Activated CD4-positive, alpha-beta T cell treated with anti-CD3 and anti-CD28 coated beads for 36 hours (primary cell): ENCODE measurements at regions not wholly inside any gene's neighbourhood (a gene's known extent, or its start where the extent isn't known, plus 50 kb on each side); places are given as distances from the start of the nearest gene placed in this dataset.

Experiments used
- ATAC-seq: fragments of 200-7000 bp; cut with Tn5 transposase; one replicate; pipeline ENCODE4 v1.10.0; 2021; ENCODE audit warnings: mild to moderate bottlenecking, moderate library complexity
- CTCF ChIA-PET: fragments of 350-600 bp; sonication (Branson Sonifier 250); formaldehyde crosslinking; loops from one replicate; lab custom pipeline; 2021; ENCODE audit warnings: antibody characterized with exemption; lab: Charles Lee
- POLR2A ChIA-PET: fragments of 350-600 bp; sonication (Branson Sonifier 250); formaldehyde crosslinking; loops from one replicate; lab custom pipeline; 2021; ENCODE audit warnings: antibody characterized with exemption, inconsistent platforms; lab: Charles Lee
- DNase-seq: peaks from one replicate; pipeline ENCODE4 v3.0.0-alpha.2; 2020
- H3K27ac Mint-ChIP-seq: one replicate; pipeline ENCODE4 v1.8.0; 2021; ENCODE audit warnings: mixed read lengths
- H3K27me3 Mint-ChIP-seq: one replicate; pipeline ENCODE4 v1.8.0; 2021; ENCODE audit warnings: mixed read lengths
- H3K36me3 Mint-ChIP-seq: one replicate; pipeline ENCODE4 v1.8.0; 2021; ENCODE audit warnings: low read depth, mixed read lengths
- H3K4me1 Mint-ChIP-seq: one replicate; pipeline ENCODE4 v1.8.0; 2021; ENCODE audit warnings: mixed read lengths
- H3K4me3 Mint-ChIP-seq: one replicate; pipeline ENCODE4 v1.8.0; 2021; ENCODE audit warnings: mild to moderate bottlenecking, moderate library complexity, mixed read lengths
- H3K9me3 Mint-ChIP-seq: one replicate; pipeline ENCODE4 v1.8.0; 2021; ENCODE audit warnings: low read depth, mixed read lengths
- intact Hi-C, 2 experiments: fragments of 100-400 bp; cut with DNase I in 1 of 2; cut with micrococcal nuclease in 1 of 2; formaldehyde crosslinking; loops; one replicate each; pipeline versions ENCODE4 v1.14.2 to v1.15.1; 2022 to 2024; cut with DNase I, micrococcal nuclease

GRCh38 chr3:150225986-150226385, 182.1 kb upstream of the TSC22D2 start:
- Mint-ChIP-seq H3K36me3 (no peaks in the 10 kb centered on the region), H3K27me3 (peaks cover 24% of the 10 kb centered on the region), H3K4me1 (peaks cover 2% of the 10 kb centered on the region), H3K27ac (no peak overlapping the region), H3K4me3 (no peak overlapping the region), H3K9me3 (no peaks in the 10 kb centered on the region)
- ATAC-seq (no peak), DNase-seq (no peak)
- POLR2A ChIA-PET: no interaction called here
- CTCF ChIA-PET: interaction anchor here (0.7 to 1.5 kb wide), 3 partner anchors 270 to 358 kb away, joined by 3 to 6 read pairs (median 3); no protein-coding TSS in a partner anchor
- intact Hi-C loops: no loop called here

DNA sequence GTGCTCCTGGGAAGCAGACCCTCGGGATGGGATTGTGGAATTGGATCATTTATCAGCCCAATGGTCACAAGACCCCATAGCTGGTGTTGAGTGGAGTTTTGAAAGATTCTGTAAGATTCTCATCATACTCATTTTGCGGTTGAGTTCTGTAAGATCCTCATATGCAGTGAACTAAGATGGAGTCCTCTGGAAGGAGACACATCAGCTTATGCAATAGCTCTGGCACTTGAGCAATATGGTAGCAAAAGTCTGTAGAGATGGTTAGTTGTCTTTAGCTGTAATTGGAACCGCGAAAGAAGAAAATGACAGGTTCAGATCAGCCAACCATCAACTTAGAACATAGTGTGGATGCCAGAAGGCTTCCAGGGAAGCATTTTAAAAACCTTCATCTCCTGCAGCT, 184.5 kb upstream of the TSC22D2 start:
- Mint-ChIP-seq H3K27me3 (peaks cover 30% of the 10 kb centered on the region), H3K27ac (no peak overlapping the region), H3K9me3 (no peaks in the 10 kb centered on the region), H3K36me3 (no peaks in the 10 kb centered on the region), H3K4me1 (peaks cover 2% of the 10 kb centered on the region), H3K4me3 (no peak overlapping the region)
- DNase-seq (no peak), ATAC-seq (no peak)
- ChIA-PET CTCF (interaction anchor here (0.6 to 1.5 kb wide), 5 partner anchors 25 to 276 kb away, joined by 3 to 4 read pairs (median 3); no protein-coding TSS in a partner anchor), POLR2A (interaction anchor here (0.6 kb wide), 1 partner anchor 27 kb away, joined by 4 read pairs; no protein-coding TSS in a partner anchor)
- intact Hi-C loops: no loop called here

DNA sequence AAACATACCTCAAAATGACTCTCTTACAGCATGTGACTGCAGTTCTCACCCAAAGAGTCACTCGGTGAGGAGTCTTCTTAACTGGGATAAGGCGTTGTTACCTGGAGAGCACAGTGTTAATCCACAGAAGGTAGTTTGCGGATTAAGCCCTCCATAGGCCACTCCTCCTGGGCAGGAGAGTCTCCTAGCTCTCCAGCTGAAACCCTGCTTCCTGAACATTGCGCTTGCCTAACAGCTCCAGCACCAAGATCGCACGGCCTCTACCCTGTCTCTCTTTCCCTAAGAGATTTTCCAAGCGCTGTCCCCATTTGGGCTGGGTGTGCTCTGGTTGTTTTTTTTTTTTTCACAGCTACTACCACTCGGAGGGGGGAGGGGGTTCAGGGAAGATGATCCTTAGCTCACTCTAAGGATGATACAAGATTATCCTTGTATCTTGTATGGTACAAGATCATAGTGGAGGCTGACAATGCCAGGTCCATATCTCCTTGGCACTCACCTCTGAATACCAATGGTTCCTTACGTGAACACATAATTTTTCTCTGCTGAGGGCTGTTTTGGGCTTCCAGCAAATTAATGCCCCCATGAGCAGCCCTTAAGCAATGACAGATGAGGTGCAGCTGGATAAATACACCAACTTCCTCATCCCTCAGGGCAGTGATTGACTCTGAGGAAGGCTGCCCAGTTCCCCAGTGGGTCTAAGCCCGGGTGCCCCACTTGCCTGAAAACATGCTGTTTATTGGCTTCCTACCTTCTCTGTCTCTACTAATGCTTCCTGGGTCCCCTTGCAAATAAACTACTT, 185.2 kb upstream of the TSC22D2 start:
- DNase-seq: no peak
- H3K4me3 Mint-ChIP-seq: no peak overlapping the region

GRCh38 chr3:150221904-150222523, 186.1 kb upstream of the TSC22D2 start:
- Mint-ChIP-seq H3K9me3 (no peaks in the 10 kb centered on the region), H3K4me3 (no peak overlapping the region), H3K36me3 (no peaks in the 10 kb centered on the region), H3K27ac (no peak overlapping the region), H3K4me1 (peaks cover 2% of the 10 kb centered on the region), H3K27me3 (peaks cover 33% of the 10 kb centered on the region)
- ATAC-seq (no peak), DNase-seq (no peak)
- intact Hi-C loops: loop anchor here (1.0 to 2.0 kb wide), 4 partner anchors 37 to 286 kb away; no protein-coding TSS in a partner anchor
- ChIA-PET CTCF (interaction anchor here (1.1 kb wide), 2 partner anchors 9 to 255 kb away, joined by 3 read pairs; no protein-coding TSS in a partner anchor), POLR2A (no interaction called here)

More for the DNA sequence above, 185.2 kb upstream of the TSC22D2 start:
- Mint-ChIP-seq H3K9me3 (no peaks in the 10 kb centered on the region), H3K27me3 (peaks cover 30% of the 10 kb centered on the region), H3K27ac (no peak overlapping the region), H3K4me1 (peaks cover 2% of the 10 kb centered on the region), H3K36me3 (no peaks in the 10 kb centered on the region)
- intact Hi-C loops: no loop called here
- ChIA-PET CTCF (interaction anchor here (0.7 to 1.5 kb wide), 6 partner anchors 10 to 276 kb away, joined by 3 to 4 read pairs (median 3); no protein-coding TSS in a partner anchor), POLR2A (interaction anchor here (0.6 kb wide), 1 partner anchor 26 kb away, joined by 4 read pairs; no protein-coding TSS in a partner anchor)
- ATAC-seq: no peak

- Mint-ChIP-seq H3K4me1 (peaks cover 2% of the 10 kb centered on the region), H3K36me3 (no peaks in the 10 kb centered on the region), H3K27ac (no peak overlapping the region), H3K9me3 (no peaks in the 10 kb centered on the region), H3K4me3 (no peak overlapping the region), H3K27me3 (peaks cover 37% of the 10 kb centered on the region)
- ChIA-PET CTCF (interaction anchor here (0.5 to 4.9 kb wide), 14 partner anchors 9 to 641 kb away, joined by 3 to 47 read pairs (median 4); no protein-coding TSS in a partner anchor), POLR2A (no interaction called here)
- intact Hi-C loops: loop anchor here (1.0 to 2.0 kb wide), 4 partner anchors 36 to 284 kb away; no protein-coding TSS in a partner anchor
- DNase-seq (no peak), ATAC-seq (no peak)
These were observed 187.3 kb upstream of the TSC22D2 start for GRCh38 chr3:150220799-150221198.

GRCh38 chr3:150220041-150220440, 188.1 kb upstream of the TSC22D2 start:
- Mint-ChIP-seq H3K4me1 (peaks cover 2% of the 10 kb centered on the region), H3K9me3 (no peaks in the 10 kb centered on the region), H3K27ac (no peak overlapping the region), H3K36me3 (no peaks in the 10 kb centered on the region), H3K27me3 (peaks cover 43% of the 10 kb centered on the region), H3K4me3 (no peak overlapping the region)
- ChIA-PET POLR2A (no interaction called here), CTCF (interaction anchor here (0.6 to 4.9 kb wide), 17 partner anchors 8 to 642 kb away, joined by 3 to 47 read pairs (median 4); no protein-coding TSS in a partner anchor)
- DNase-seq (no peak), ATAC-seq (no peak)
- intact Hi-C loops: loop anchor here (2.0 kb wide), 2 partner anchors 35 to 253 kb away; no protein-coding TSS in a partner anchor

GRCh38 chr3:150218841-150219240, 189.3 kb upstream of the TSC22D2 start:
- ChIA-PET POLR2A (no interaction called here), CTCF (interaction anchor here (0.9 to 4.9 kb wide), 6 partner anchors 11 to 276 kb away, joined by 3 to 47 read pairs (median 5); no protein-coding TSS in a partner anchor)
- Mint-ChIP-seq H3K4me1 (peaks cover 2% of the 10 kb centered on the region), H3K4me3 (no peak overlapping the region), H3K36me3 (no peaks in the 10 kb centered on the region), H3K27me3 (peaks cover 40% of the 10 kb centered on the region), H3K27ac (no peak overlapping the region), H3K9me3 (no peaks in the 10 kb centered on the region)
- DNase-seq (no peak), ATAC-seq (no peak)
- intact Hi-C loops: no loop called here

DNA sequence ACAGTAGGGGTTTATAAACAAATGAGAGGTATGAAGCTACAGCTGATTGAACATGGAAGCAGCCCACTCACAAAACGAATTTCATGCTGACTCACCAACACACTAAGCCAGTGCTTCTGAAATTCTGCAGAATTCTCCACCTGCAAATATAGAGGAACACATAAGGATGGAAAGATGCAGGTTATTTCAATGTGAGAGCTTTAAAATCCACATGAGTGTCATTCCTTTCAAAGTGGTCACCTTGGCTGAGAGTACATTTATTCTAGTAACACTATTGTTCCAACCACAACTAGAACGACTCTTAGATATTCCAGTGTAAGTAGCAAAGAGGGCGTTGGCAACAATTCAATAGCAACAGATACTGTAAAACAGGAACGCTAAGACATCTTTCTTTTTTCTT, 189.9 kb upstream of the TSC22D2 start:
- DNase-seq (no peak), ATAC-seq (no peak)
- Mint-ChIP-seq H3K27me3 (peaks cover 36% of the 10 kb centered on the region), H3K27ac (no peak overlapping the region), H3K36me3 (no peaks in the 10 kb centered on the region), H3K9me3 (no peaks in the 10 kb centered on the region), H3K4me1 (peaks cover 2% of the 10 kb centered on the region), H3K4me3 (no peak overlapping the region)
- intact Hi-C loops: no loop called here
- CTCF ChIA-PET: interaction anchor here (0.6 to 4.9 kb wide), 6 partner anchors 11 to 276 kb away, joined by 3 to 47 read pairs (median 4); no protein-coding TSS in a partner anchor
- POLR2A ChIA-PET: no interaction called here

GRCh38 chr3:150217691-150218090, 190.4 kb upstream of the TSC22D2 start:
- Mint-ChIP-seq H3K9me3 (no peaks in the 10 kb centered on the region), H3K27ac (no peak overlapping the region), H3K27me3 (peaks cover 33% of the 10 kb centered on the region), H3K36me3 (no peaks in the 10 kb centered on the region), H3K4me3 (no peak overlapping the region), H3K4me1 (peaks cover 2% of the 10 kb centered on the region)
- ATAC-seq (no peak), DNase-seq (no peak)
- intact Hi-C loops: no loop called here
- CTCF ChIA-PET: interaction anchor here (0.6 to 4.9 kb wide), 7 partner anchors 12 to 281 kb away, joined by 3 to 47 read pairs (median 4); no protein-coding TSS in a partner anchor
- POLR2A ChIA-PET: no interaction called here

DNA sequence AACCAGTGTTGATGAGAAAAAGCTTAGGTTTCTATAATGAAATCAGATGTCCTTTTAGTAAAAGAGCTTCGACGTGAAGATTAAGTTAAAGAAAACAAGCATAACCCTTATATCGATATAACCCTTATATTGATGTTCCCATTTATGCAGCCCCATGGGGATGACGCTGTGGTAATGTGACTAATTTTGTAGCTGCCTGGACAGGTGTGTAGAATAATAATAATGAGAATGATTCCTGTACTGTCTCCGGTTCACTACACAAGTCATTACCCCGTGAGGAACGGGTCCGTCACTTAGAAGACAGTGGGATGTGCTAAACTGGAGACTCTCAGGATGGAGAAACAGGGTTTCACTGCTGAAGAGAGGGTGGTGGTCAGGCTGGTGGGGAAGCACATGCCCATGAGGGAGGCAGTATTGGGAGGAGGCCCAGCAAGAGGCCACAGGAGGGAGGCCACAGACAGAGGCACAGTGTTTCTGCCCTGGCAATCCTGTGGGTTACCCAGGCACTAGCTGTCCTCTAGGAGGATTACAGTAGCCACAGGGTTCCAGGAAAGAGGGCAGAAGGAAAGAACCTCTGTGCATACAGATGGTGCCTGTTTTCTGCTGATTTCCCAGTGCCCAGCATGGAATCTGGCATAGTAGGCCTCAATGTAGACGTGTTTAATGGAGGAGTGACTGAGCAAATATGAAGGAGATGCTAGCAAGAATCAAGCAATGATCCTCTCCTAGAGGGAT, 191.1 kb upstream of the TSC22D2 start:
- CTCF ChIA-PET: interaction anchor here (0.5 to 4.9 kb wide), 4 partner anchors 17 to 1447 kb away, joined by 3 to 47 read pairs (median 4); no protein-coding TSS in a partner anchor
- intact Hi-C loops: no loop called here

More for the DNA sequence above, 191.1 kb upstream of the TSC22D2 start:
- H3K27me3 Mint-ChIP-seq: peaks cover 30% of the 10 kb centered on the region
- DNase-seq (no peak), ATAC-seq (no peak)
- H3K36me3 Mint-ChIP-seq: no peaks in the 10 kb centered on the region
- no peaks in the 10 kb centered on the region for H3K9me3 Mint-ChIP-seq
- no peak overlapping the region for H3K4me3 Mint-ChIP-seq
- POLR2A ChIA-PET: no interaction called here
- peaks cover 2% of the 10 kb centered on the region for H3K4me1 Mint-ChIP-seq
- no peak overlapping the region for H3K27ac Mint-ChIP-seq
